ENCODE measurements at regions not wholly inside any gene's neighbourhood (a gene's known extent, or its start where the extent isn't known, plus 50 kb on each side); places are given as distances from the start of the nearest gene placed in this dataset.

GRCh38 chr14:59126714-59127436, 61.6 kb upstream of the DAAM1 start:
- H3K9me3 ChIP-seq (ENCODE audit: insufficient read depth, low read length, severe bottlenecking), result no peaks in the 10 kb centered on the region
- TF ChIP-seq CTCF (IDR thresholded peaks at IDR 0.05; ENCODE audit: borderline replicate concordance, extremely low read depth, low read length, poor library complexity, severe bottlenecking), result peak; percentile 88
- no peak for TF ChIP-seq EZH2 (IDR thresholded peaks at IDR 0.05; ENCODE audit: borderline replicate concordance, low read depth, low read length, severe bottlenecking)
- peaks cover 26% of the 10 kb centered on the region for H3K27me3 ChIP-seq (ENCODE audit: insufficient read depth, low read length, poor library complexity)
- no peak overlapping the region for H3K9ac ChIP-seq (ENCODE audit: low read depth, low read length)
- no peak overlapping the region for H3K4me2 ChIP-seq (ENCODE audit: insufficient read depth, low read length)
- H4K20me1 ChIP-seq (ENCODE audit: insufficient read depth, low read length), result no peaks in the 10 kb centered on the region
- no peaks in the 10 kb centered on the region for H3K4me1 ChIP-seq (ENCODE audit: insufficient read depth, low read length)
- H3K36me3 ChIP-seq (ENCODE audit: insufficient read depth, low read length), result no peaks in the 10 kb centered on the region
- peak; percentile 90 for ATAC-seq (ENCODE audit: insufficient read depth, low read depth)
- H3K4me3 ChIP-seq (ENCODE audit: low read depth in 1 of 2, low read length in 2 of 2), result no peak overlapping the region
- no peak overlapping the region for H3K27ac ChIP-seq (ENCODE audit: low read length)
- H3K79me2 ChIP-seq (ENCODE audit: insufficient read depth, low read length), result no peaks in the 10 kb centered on the region
- no peak overlapping the region for H2AFZ ChIP-seq (ENCODE audit: low read depth, low read length)
- peak; percentile 26 for DNase-seq

- H3K4me2 ChIP-seq (ENCODE audit: insufficient read depth, low read length), result no peak overlapping the region
- H3K27me3 ChIP-seq (ENCODE audit: insufficient read depth, low read length, poor library complexity), result peaks cover 24% of the 10 kb centered on the region
- H3K9me3 ChIP-seq (ENCODE audit: insufficient read depth, low read length, severe bottlenecking), result no peaks in the 10 kb centered on the region
- no peak overlapping the region for H3K4me3 ChIP-seq (ENCODE audit: low read depth in 1 of 2, low read length in 2 of 2)
- no peaks in the 10 kb centered on the region for H4K20me1 ChIP-seq (ENCODE audit: insufficient read depth, low read length)
- no peaks in the 10 kb centered on the region for H3K36me3 ChIP-seq (ENCODE audit: insufficient read depth, low read length)
- ATAC-seq (ENCODE audit: insufficient read depth, low read depth) (no peak), DNase-seq (no peak)
- H3K4me1 ChIP-seq (ENCODE audit: insufficient read depth, low read length), result no peaks in the 10 kb centered on the region
- no peak for TF ChIP-seq CTCF (IDR thresholded peaks at IDR 0.05; ENCODE audit: borderline replicate concordance, extremely low read depth, low read length, poor library complexity, severe bottlenecking)
- H2AFZ ChIP-seq (ENCODE audit: low read depth, low read length), result no peak overlapping the region
- no peaks in the 10 kb centered on the region for H3K79me2 ChIP-seq (ENCODE audit: insufficient read depth, low read length)
- no peak overlapping the region for H3K27ac ChIP-seq (ENCODE audit: low read length)
- no peak overlapping the region for H3K9ac ChIP-seq (ENCODE audit: low read depth, low read length)
These were observed 61.1 kb upstream of the DAAM1 start for GRCh38 chr14:59127437-59127732.

- no peaks in the 10 kb centered on the region for H3K9me3 ChIP-seq (ENCODE audit: insufficient read depth, low read length, severe bottlenecking)
- no peaks in the 10 kb centered on the region for H4K20me1 ChIP-seq (ENCODE audit: insufficient read depth, low read length)
- ATAC-seq (ENCODE audit: insufficient read depth, low read depth) (no peak), DNase-seq (no peak)
- no peak overlapping the region for H3K4me2 ChIP-seq (ENCODE audit: insufficient read depth, low read length)
- H3K27ac ChIP-seq (ENCODE audit: low read length), result no peak overlapping the region
- no peak overlapping the region for H3K9ac ChIP-seq (ENCODE audit: low read depth, low read length)
- no peaks in the 10 kb centered on the region for H3K4me1 ChIP-seq (ENCODE audit: insufficient read depth, low read length)
- H3K27me3 ChIP-seq (ENCODE audit: insufficient read depth, low read length, poor library complexity), result peaks cover 8% of the 10 kb centered on the region
- TF ChIP-seq CTCF (IDR thresholded peaks at IDR 0.05; ENCODE audit: borderline replicate concordance, extremely low read depth, low read length, poor library complexity, severe bottlenecking) (no peak), EZH2 (IDR thresholded peaks at IDR 0.05; ENCODE audit: borderline replicate concordance, low read depth, low read length, severe bottlenecking) (no peak)
- no peaks in the 10 kb centered on the region for H3K36me3 ChIP-seq (ENCODE audit: insufficient read depth, low read length)
- no peaks in the 10 kb centered on the region for H3K79me2 ChIP-seq (ENCODE audit: insufficient read depth, low read length)
- H2AFZ ChIP-seq (ENCODE audit: low read depth, low read length), result no peak overlapping the region
- no peak overlapping the region for H3K4me3 ChIP-seq (ENCODE audit: low read depth in 1 of 2, low read length in 2 of 2)
These were observed 58.0 kb upstream of the DAAM1 start for GRCh38 chr14:59130462-59130861.

All from DND-41 (cell line).